Vagina (tissue), 2 donors: ENCODE measurements at regions not wholly inside any gene's neighbourhood (a gene's known extent, or its start where the extent isn't known, plus 50 kb on each side); places are given as distances from the start of the nearest gene placed in this dataset.

ENCODE experiments used
- CTCF ChIP-seq, 3 experiments: fragments of 450-650 bp in 2 of 3; fragments of 200-600 bp in 1 of 3; sonication (generic) in 1 of 3; IDR thresholded peaks; one replicate each; pipeline ENCODE4 v1.5.1; 2017 to 2019; ENCODE audit warnings: antibody characterized with exemption in 3 of 3, mild to moderate bottlenecking in 2 of 3, moderate library complexity in 2 of 3
- POLR2A ChIP-seq, 2 donors: fragments of 450-650 bp; IDR thresholded peaks; one replicate each; pipeline ENCODE4 v1.6.1; 2017; ENCODE audit warnings: antibody characterized with exemption in 2 of 2, mild to moderate bottlenecking in 2 of 2, moderate library complexity in 2 of 2
- POLR2AphosphoS5 ChIP-seq, 2 donors: sonication (generic); formaldehyde crosslinking; IDR thresholded peaks; one replicate each; pipeline ENCODE4 v1.9.0; 2017; ENCODE audit warnings: antibody characterized with exemption in 2 of 2, mild to moderate bottlenecking in 2 of 2, low read depth in 1 of 2; ENCODE audit not compliant: insufficient read depth in 1 of 2

- TF ChIP-seq POLR2A (IDR thresholded peaks at IDR 0.05), result no peak
- no peak for TF ChIP-seq POLR2AphosphoS5 (IDR thresholded peaks at IDR 0.05; ENCODE audit: insufficient read depth in 1 of 2, low read depth in 1 of 2)
- no peak for TF ChIP-seq CTCF (IDR thresholded peaks at IDR 0.05)
Observed at GRCh38 chrX:750263-750662, 119.7 kb downstream of the SHOX start.
